Adrenal gland (tissue), 5 donors: ENCODE measurements at regions not wholly inside any gene's neighbourhood (a gene's known extent, or its start where the extent isn't known, plus 50 kb on each side); places are given as distances from the start of the nearest gene placed in this dataset.

ENCODE experiments used
- POLR2A ChIP-seq, 2 donors: fragments of 450-650 bp; IDR thresholded peaks; one replicate each; pipeline ENCODE4 v1.6.1; 2017; ENCODE audit warnings: antibody characterized with exemption in 2 of 2, mild to moderate bottlenecking in 2 of 2, moderate library complexity in 1 of 2
- TF ChIP-seq, protein P1 (sequence below), 6 experiments: fragments of 450-650 bp in 4 of 6; fragments of 200-600 bp in 2 of 6; sonication (generic) in 1 of 6; IDR thresholded peaks; 1 replicate in 5 of 6; 2 replicates in 1 of 6; pipeline versions ENCODE4 v1.5.1 to v1.8.0; 2016 to 2021; ENCODE audit warnings: antibody characterized with exemption in 6 of 6, mild to moderate bottlenecking in 2 of 6, moderate library complexity in 1 of 6
- donor health status: DM: no; HTN: no; CAD: no.

DNA sequence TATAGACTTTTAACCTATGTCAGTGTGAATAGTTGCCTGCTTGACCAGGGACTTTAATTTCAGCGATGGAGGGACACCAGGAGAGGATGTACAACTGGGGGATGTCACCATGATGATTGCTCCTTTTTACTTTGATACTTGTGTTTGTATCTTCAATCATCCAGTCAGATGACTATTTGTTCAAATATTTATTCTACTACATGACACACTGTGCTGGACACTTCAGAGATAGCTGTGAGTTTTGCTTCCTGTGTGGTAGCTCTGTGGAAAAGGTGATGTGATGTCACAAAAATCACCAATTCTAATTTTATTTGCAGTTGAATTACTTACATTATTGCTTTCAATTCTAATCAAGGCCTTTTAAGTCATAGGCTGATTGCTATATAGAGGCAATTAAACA is 62.7 kb upstream of the CREB5 start:
- TF ChIP-seq POLR2A (IDR thresholded peaks at IDR 0.05), result no peak
- TF ChIP-seq, protein P1, sequence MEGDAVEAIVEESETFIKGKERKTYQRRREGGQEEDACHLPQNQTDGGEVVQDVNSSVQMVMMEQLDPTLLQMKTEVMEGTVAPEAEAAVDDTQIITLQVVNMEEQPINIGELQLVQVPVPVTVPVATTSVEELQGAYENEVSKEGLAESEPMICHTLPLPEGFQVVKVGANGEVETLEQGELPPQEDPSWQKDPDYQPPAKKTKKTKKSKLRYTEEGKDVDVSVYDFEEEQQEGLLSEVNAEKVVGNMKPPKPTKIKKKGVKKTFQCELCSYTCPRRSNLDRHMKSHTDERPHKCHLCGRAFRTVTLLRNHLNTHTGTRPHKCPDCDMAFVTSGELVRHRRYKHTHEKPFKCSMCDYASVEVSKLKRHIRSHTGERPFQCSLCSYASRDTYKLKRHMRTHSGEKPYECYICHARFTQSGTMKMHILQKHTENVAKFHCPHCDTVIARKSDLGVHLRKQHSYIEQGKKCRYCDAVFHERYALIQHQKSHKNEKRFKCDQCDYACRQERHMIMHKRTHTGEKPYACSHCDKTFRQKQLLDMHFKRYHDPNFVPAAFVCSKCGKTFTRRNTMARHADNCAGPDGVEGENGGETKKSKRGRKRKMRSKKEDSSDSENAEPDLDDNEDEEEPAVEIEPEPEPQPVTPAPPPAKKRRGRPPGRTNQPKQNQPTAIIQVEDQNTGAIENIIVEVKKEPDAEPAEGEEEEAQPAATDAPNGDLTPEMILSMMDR (IDR thresholded peaks at IDR 0.05), result no peak
